HCEC 1CT (cell line): ENCODE measurements at regions not wholly inside any gene's neighbourhood (a gene's known extent, or its start where the extent isn't known, plus 50 kb on each side); places are given as distances from the start of the nearest gene placed in this dataset.

Source experiments
- DNase-seq: peaks from one replicate; pipeline ENCODE4 v3.0.0-alpha.2; 2017

DNA sequence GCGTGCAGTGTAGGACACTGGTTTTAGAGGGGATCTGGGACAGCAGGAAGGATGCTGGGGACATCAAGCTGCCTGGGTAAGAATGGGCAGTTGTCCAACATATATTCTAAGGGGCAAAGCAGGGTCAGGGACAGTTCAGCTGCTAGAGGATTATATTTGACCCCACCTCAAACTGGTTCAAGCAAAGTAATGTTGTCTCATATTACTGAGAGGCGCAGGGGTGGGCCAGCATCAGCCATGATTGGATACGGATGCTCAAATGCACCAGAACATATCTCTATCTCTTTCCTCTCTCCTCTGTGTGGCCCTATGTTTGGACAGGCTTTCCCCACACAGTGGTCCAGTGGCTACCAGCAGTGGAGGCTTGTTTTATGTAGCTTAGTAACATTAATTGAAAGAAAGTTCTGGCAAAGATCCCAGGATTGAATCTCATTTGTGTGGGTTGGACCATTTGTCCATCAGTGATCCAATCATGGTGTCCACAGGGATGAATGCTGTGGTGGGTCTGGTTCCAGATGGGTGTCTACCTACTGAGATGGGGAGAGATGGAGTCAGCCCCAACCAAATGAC lies 49.8 kb upstream of the RGMA start:
- no peak for DNase-seq
